GM21619 (cell line): ENCODE measurements at regions not wholly inside any gene's neighbourhood (a gene's known extent, or its start where the extent isn't known, plus 50 kb on each side); places are given as distances from the start of the nearest gene placed in this dataset.
"Not testable (repeated sequence)": the region's sequence is repeated elsewhere in the genome, so short reads cannot be mapped to it uniquely, and the experiment has no call there.

Experiments
- ATAC-seq: cut with Tn5 transposase; IDR thresholded peaks from one replicate; pipeline ENCODE4 v1.9.1; 2021; ENCODE audit not compliant: unreplicated experiment

GRCh38 chr5:20875726-20876125 lies 887.7 kb upstream of the CDH18 start:
- not testable (repeated sequence) for ATAC-seq

- not testable (repeated sequence) for ATAC-seq
Measured at GRCh38 chr5:20865892-20866291, 877.9 kb upstream of the CDH18 start.

DNA sequence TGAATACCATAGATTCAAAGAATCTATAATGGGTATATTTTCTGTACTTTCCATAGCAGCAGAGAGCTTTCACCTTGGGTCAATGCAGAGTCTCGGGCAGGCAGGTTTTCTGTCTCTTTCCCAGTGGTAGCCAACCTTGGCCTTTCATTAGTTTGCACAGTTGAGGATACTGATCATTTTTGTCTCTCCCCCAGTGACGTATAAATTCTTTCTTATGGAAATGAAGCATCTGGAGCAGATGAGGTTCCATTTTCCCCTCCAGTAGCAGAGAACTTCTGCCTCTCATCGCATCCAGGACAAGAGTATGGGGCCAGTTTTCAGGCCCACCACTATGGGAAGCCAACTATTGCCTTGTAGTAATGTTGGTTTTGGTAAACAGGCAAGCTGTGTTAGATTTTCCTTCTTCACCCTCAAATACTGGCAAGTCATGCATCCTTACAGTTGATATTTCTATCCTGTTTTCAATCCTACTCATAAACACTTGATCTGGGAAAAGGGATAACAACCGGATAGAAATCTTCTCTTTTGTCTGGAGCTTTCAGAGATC lies 845.2 kb upstream of the CDH18 start:
- no peak for ATAC-seq

- no peak for ATAC-seq
Measured at GRCh38 chr5:20832204-20833080, 844.4 kb upstream of the CDH18 start.

GRCh38 chr5:20825951-20826350 lies 838.0 kb upstream of the CDH18 start:
- not testable (repeated sequence) for ATAC-seq

DNA sequence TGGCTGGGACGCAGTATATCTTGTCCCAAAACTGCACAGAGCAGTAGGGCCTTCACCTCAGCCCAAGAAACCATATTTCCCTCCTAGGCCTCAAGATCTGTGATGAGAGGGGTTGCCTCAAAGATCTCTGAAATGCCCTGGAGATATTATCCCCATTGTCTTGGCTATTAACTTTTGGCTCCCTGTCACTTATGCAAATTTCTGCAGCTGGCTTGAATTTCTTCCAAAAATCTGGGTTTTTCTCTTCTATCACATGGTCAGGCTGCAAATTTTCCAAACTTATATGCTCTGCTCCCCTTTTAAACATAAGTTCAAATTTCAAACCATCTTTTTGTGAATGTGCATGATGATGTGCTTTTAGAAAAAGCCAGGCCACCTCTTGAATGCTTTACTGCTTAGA lies 809.2 kb upstream of the CDH18 start:
- not testable (repeated sequence) for ATAC-seq

- ATAC-seq = not testable (repeated sequence)
Measured at GRCh38 chr5:20784755-20785154, 796.8 kb upstream of the CDH18 start.

DNA sequence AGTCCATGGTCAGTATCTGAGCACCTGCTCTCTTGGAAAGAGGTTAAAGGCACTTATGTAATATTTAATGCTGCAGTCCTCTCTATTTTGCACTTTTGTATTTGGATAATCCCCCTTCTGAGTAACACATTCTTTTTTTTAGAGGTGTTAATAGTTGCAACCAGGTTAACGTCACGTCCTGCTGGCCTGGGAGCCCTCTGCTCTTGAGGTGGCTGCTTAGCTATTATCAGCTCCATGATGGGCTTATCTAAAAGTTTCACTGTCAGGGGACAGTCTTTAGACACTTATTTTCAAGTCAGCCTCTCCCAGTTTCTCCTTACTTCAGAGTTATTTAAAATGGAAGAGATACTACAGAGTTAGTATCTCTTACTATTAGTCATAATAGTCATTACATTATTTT lies 795.5 kb upstream of the CDH18 start:
- ATAC-seq = not testable (repeated sequence)

GRCh38 chr5:20771338-20771737 lies 783.3 kb upstream of the CDH18 start:
- ATAC-seq = not testable (repeated sequence)

- ATAC-seq = not testable (repeated sequence)
Measured at GRCh38 chr5:20765074-20765473, 777.1 kb upstream of the CDH18 start.

DNA sequence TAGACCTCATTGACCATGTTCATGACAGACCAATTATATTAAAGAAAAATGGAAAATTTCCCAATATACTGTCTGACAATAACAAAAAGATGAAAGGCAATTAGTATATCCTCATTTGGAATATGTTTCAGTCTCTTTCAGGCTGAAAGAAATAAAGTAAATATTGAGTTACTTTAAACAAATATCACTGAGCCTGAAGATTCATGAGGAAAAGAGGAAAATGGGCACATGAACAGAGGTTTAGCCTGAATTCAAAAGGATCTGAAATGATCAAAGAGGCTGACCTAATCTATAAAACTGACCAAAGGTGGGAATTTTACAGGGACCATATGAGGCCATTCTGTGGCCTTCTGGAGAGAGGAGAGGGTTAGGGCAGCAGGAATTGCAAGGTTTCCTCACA lies 771.5 kb upstream of the CDH18 start:
- ATAC-seq = not testable (repeated sequence)

GRCh38 chr5:20752179-20752578 lies 764.2 kb upstream of the CDH18 start:
- not testable (repeated sequence) for ATAC-seq

- peak; percentile 77 for ATAC-seq
Measured at GRCh38 chr5:20735715-20736114, 747.7 kb upstream of the CDH18 start.

GRCh38 chr5:20732223-20732622 lies 744.2 kb upstream of the CDH18 start:
- ATAC-seq = not testable (repeated sequence)

DNA sequence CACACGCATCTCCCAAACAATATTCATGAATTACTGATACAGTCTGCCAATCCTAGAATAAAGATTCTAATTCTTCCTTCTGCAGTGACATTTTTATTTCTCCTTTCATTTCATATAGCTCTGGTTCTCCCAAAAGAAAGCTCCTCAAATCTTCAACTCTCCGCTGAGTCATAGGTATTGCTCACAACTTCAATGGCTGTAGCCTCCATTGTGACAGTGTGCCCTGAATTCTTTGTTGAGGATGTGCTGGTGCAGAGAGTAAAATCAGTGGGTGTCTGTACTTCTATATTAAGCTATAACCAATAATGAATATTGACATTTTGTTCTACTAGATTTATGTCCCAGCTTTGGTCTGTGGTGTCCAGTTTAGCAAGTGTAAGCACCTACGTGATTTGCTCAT lies 733.3 kb upstream of the CDH18 start:
- not testable (repeated sequence) for ATAC-seq

DNA sequence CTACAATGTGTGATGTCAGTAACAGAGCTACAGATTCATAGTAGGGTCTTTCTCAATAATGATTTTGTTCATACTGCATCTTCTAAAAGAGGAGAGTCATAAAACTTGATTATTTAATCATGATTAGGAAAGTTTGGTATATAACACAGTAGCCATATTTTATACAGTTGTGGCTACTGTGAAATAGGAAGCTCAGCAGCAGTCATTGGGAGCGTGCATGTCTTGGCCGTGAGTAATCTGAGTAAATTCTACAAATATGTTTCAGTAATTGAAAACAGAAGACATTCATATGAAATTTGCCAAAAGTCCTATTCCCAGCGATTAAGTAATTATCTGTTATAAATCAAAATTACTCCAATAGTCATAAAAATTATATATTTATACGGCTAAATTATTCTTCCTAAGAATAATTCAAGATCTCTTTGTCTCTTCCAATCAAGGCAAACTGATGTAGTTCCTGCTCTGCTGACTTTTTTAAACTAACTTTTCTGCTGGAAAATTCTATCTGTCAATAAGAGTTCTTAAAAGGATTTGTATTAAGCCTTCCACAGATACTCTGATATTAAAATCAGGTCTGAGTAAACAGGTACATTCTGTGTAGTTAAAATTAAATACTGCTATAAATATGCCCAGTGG lies 723.6 kb upstream of the CDH18 start:
- not testable (repeated sequence) for ATAC-seq

DNA sequence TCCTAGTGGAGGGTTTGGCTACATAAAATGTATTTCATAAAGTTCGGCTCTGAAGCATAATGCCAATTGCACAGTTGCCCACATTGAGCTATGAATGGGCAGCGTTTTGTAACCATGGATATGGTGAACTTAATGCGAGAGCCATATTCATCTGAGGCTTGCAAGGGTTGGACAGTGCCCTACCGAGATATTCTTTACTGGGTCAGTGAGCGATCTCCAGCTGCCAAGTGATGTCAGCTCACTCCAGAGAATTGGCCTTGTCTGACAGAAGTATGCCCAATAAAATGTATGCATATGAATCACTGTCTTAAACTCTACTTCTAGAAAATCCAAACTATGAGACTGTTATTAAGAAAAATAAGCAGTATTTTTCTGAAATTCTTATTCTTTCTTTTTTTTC lies 719.6 kb upstream of the CDH18 start:
- ATAC-seq = not testable (repeated sequence)

DNA sequence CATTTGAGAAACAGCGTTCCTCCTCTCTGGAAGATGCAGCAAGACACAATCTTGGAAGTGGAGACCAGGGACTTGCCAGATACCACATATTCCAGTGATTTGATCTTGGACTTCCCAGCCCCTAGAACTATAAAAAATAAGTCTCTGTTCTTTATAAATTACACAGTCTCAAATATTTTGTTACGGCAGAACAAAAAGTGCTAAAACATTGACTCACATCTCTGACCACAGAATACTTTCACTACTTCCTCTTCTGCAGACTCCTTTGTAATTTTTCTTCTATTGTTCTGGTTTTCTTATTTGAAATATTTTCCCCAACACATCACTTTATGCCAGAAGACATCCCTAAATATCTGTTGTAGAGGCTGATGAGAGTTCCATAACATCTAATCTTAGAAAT lies 706.1 kb upstream of the CDH18 start:
- no peak for ATAC-seq

DNA sequence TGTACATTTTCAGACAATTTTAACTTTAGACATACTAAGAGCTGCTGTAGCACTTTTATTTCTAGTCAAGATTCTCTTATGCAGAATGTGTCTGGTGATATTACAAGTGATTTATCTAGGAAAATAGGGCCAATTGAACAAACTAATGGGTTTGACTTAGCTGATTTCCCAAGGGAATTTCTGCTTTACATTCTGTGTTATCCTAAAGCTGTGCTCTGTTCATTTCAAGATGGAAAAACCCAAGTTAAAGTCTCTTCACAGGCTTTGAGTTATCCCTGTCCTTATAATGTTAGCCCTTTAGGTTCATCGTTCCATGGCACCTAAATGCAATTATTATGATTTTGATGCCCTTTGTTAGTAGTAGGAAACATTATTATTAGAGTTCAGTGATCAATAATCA lies 704.9 kb upstream of the CDH18 start:
- no peak for ATAC-seq

DNA sequence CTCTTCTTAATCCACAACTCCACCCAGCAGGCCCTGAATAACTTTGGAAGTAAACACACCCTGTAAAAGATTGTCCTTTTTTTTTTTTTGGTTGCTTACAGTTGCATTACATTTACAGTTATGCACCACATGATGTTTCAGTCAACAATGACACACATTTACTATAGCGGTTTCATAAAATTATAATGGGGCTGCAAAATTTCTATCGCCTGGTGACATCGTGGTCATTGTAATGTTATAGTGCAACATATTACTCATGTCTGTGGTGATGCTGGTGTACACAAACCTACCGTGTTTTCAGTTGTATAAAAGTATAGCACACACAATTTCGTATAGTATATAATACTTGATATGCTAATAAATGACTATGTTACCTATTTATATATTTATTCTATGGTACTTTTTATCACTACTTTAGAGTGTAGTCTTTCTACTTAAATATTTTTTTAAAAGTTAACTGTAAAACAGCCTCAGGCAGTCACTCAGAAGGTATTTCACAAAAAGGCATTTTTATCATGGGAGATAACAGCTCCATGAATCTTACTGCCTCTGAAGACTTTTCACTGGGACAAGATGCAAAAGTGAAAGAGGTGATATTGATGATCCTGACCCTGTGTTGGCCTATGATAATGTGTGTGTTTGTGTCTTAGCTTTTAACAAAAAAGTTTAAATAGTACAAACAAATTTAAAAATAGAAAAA lies 695.4 kb upstream of the CDH18 start:
- no peak for ATAC-seq

DNA sequence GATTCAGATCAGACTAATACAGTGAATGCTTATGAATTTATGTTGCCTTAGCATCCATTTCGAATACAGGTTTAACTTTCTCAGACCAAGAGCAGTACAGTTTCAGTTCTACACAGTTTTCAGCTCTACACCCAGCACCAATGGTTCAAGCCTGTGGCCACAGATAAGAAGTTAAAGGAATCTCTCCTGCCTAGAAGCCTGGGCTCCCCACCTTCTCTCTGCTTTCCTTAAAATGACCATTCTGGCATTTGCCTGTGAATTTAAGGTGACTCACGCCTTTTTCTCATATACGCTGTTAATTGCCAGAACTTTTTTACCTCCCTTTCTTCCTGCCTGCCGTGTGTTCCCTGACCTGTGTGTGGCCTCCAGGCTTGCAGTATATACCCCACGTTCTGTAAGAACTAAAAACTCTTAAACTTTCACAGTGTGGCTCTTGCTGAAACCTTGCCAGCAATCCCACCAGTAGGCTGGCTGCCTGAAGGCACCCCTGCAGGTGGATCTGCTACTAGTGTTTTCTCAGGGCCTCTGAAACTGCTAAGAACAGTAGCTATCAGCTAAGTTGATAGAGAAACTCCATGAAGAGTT lies 692.8 kb upstream of the CDH18 start:
- no peak for ATAC-seq
